ENCODE measurements at regions not wholly inside any gene's neighbourhood (a gene's known extent, or its start where the extent isn't known, plus 50 kb on each side); places are given as distances from the start of the nearest gene placed in this dataset.

- TF ChIP-seq FOXP2 (optimal IDR thresholded peaks at IDR 0.05; ENCODE audit: borderline replicate concordance, extremely low read depth, extremely low read length, insufficient read depth) (no peak), POLR2AphosphoS5 (IDR thresholded peaks at IDR 0.05; ENCODE audit: low read depth, low read length) (no peak), SIN3A (IDR thresholded peaks at IDR 0.05; ENCODE audit: borderline replicate concordance, insufficient read depth, low read length) (no peak), REST (IDR thresholded peaks at IDR 0.05; ENCODE audit: insufficient read depth in 1 of 2, low read depth in 2 of 2, low read length in 2 of 2) (no peak), TAF1 (IDR thresholded peaks at IDR 0.05; ENCODE audit: borderline replicate concordance, insufficient read depth, low read length) (no peak)
Measured at GRCh38 chr5:155871623-155872022, 455.3 kb upstream of the SGCD start.

- TF ChIP-seq TAF1 (IDR thresholded peaks at IDR 0.05; ENCODE audit: borderline replicate concordance, insufficient read depth, low read length) (no peak), FOXP2 (optimal IDR thresholded peaks at IDR 0.05; ENCODE audit: borderline replicate concordance, extremely low read depth, extremely low read length, insufficient read depth) (no peak), SIN3A (IDR thresholded peaks at IDR 0.05; ENCODE audit: borderline replicate concordance, insufficient read depth, low read length) (no peak), POLR2AphosphoS5 (IDR thresholded peaks at IDR 0.05; ENCODE audit: low read depth, low read length) (no peak), REST (IDR thresholded peaks at IDR 0.05; ENCODE audit: insufficient read depth in 1 of 2, low read depth in 2 of 2, low read length in 2 of 2) (no peak)
Measured at GRCh38 chr5:155872629-155873220, 454.2 kb upstream of the SGCD start.

- TF ChIP-seq REST (IDR thresholded peaks at IDR 0.05; ENCODE audit: insufficient read depth in 1 of 2, low read depth in 2 of 2, low read length in 2 of 2) (no peak), FOXP2 (optimal IDR thresholded peaks at IDR 0.05; ENCODE audit: borderline replicate concordance, extremely low read depth, extremely low read length, insufficient read depth) (no peak), TAF1 (IDR thresholded peaks at IDR 0.05; ENCODE audit: borderline replicate concordance, insufficient read depth, low read length) (no peak), POLR2AphosphoS5 (IDR thresholded peaks at IDR 0.05; ENCODE audit: low read depth, low read length) (no peak), SIN3A (IDR thresholded peaks at IDR 0.05; ENCODE audit: borderline replicate concordance, insufficient read depth, low read length) (no peak)
Measured at GRCh38 chr5:155878991-155879575, 447.9 kb upstream of the SGCD start.

GRCh38 chr5:155884041-155884440 lies 442.9 kb upstream of the SGCD start:
- TF ChIP-seq SIN3A (IDR thresholded peaks at IDR 0.05; ENCODE audit: borderline replicate concordance, insufficient read depth, low read length) (no peak), REST (IDR thresholded peaks at IDR 0.05; ENCODE audit: insufficient read depth in 1 of 2, low read depth in 2 of 2, low read length in 2 of 2) (no peak), TAF1 (IDR thresholded peaks at IDR 0.05; ENCODE audit: borderline replicate concordance, insufficient read depth, low read length) (no peak), POLR2AphosphoS5 (IDR thresholded peaks at IDR 0.05; ENCODE audit: low read depth, low read length) (no peak), FOXP2 (optimal IDR thresholded peaks at IDR 0.05; ENCODE audit: borderline replicate concordance, extremely low read depth, extremely low read length, insufficient read depth) (no peak)
